CD4-positive, alpha-beta T cell treated with Interleukin-12 subunit alpha and Interleukin-12 subunit beta, for 1 hour (primary cell): ENCODE measurements at regions not wholly inside any gene's neighbourhood (a gene's known extent, or its start where the extent isn't known, plus 50 kb on each side); places are given as distances from the start of the nearest gene placed in this dataset.

Experiments used
- DNase-seq: peaks from one replicate; pipeline ENCODE4 v3.0.0-alpha.2; 2020

GRCh38 chr11:127252321-127252720, 251.8 kb upstream of the KIRREL3 start:
- DNase-seq = no peak

- no peak for DNase-seq
These were observed 249.0 kb upstream of the KIRREL3 start for GRCh38 chr11:127249576-127249975.

DNA sequence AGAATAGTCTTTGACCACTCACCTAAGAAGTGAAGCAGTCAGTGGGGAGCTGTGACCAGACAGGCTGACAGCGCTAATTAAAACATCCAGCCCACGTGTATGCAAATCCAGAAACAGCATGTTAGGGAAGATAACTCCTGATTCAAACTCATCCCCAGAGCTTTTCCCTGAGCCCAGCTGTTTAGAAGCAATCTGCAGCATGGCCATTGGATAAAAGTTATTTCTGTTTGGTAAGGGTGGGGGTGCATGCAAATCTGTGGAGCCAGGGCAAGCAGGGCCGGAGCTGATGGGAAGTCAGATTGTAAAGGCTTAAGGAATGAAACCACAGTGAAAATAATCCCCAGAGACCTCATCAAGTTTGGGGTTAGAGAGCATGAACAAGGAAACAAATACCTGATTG, 247.9 kb upstream of the KIRREL3 start:
- DNase-seq = no peak

- DNase-seq = no peak
These were observed 246.8 kb upstream of the KIRREL3 start for GRCh38 chr11:127247261-127247851.

- no peak for DNase-seq
These were observed 242.1 kb upstream of the KIRREL3 start for GRCh38 chr11:127242676-127243075.

GRCh38 chr11:127238321-127238720, 237.8 kb upstream of the KIRREL3 start:
- DNase-seq = no peak

GRCh38 chr11:127236776-127237175, 236.2 kb upstream of the KIRREL3 start:
- no peak for DNase-seq

GRCh38 chr11:127233998-127234397, 233.4 kb upstream of the KIRREL3 start:
- DNase-seq = no peak

- DNase-seq = no peak
These were observed 229.8 kb upstream of the KIRREL3 start for GRCh38 chr11:127230392-127230791.

DNA sequence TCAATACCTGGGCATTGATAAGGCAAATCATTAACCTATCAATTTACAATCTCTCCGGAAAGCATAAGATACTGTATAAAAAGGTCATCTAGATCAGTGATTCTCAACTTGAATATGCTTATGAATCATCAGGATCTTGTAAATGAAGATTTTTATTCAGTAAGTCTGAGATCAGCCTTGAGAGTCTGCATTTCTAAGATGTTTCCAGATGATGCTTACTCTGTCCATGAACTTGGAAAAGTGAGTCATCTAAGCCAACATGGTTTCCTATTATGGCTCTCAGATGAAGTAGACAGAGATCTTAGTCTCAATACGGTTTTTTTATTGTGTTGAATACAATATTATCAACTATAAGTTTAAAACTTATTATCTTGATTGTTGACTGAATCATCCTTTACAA, 226.4 kb upstream of the KIRREL3 start:
- DNase-seq = no peak

DNA sequence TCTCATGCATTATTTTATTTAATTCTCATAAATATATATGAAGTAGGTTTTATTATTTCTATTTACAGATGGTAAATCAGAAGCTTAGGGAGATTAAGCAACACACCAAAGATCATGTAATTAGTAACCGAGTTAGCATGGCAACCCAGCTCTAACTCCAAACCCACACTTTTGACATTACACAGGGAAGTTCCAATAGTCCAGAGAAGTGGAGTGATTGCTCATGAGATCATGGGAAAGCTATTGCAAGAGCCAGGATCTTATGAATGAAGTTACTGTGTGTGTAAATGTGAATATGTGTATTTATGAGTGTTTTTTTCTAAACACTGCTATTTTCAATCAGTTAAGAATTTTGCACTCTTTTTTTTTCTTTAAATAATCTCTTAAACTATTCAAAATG, 225.8 kb upstream of the KIRREL3 start:
- DNase-seq = no peak

GRCh38 chr11:127225619-127226018, 225.0 kb upstream of the KIRREL3 start:
- DNase-seq = no peak

DNA sequence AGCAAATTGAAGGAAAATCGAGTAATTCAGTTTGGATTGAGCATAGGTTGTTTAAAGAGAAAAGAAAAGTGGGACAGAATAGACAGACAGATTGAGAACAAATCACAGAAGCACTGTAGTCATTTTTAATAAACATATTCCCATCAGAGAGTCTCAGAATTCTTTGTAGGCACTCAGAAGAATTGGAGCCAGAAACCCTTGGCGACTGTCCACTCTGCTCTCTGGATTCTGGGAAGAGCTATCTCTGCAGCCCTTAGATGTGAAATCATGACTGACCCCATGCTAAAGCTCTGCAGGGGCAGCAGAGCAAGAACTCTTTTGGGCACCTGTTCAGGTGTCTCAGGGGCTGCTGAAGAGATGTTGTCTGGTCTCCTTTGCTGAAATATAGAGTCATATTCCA, 223.7 kb upstream of the KIRREL3 start:
- no peak for DNase-seq

- no peak for DNase-seq
These were observed 223.1 kb upstream of the KIRREL3 start for GRCh38 chr11:127223633-127224032.

DNA sequence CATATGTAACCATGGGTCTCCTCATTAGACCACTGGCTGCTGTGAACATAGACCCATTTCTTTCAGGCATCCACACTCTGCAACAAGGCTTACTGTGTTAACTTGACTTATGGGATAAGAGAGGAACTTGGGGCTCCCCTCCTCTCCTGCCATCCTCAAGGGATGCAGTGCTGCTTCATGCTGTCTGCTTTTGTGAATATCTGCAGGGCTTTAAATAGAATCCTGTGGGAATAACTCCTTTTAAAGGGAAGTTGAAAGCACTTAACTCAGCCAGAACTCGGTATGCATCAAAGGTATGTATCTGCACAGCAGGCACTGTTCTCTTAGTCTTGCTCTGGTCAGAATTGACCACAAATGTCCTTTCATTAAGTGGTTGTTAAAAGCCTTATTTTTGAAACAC, 222.5 kb upstream of the KIRREL3 start:
- DNase-seq = no peak

DNA sequence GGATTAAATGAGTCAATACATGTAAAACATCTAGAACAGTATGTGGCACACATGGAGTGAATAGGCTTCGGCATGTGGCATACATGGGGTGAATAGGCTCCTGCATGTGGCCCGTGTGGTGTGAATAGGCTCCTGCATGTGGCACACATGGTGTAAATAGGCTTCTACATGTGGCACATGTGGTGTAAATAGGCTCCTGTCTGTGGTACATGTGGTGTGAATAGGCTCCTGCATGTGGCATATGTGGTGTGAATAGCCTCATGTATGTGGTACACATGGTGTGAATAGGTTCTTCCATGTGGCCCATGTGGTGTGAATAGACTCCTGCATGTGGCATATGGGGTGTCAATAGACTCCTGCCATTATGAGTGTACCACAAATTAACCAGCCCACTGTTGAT, 219.1 kb upstream of the KIRREL3 start:
- no peak for DNase-seq

- DNase-seq = no peak
These were observed 217.7 kb upstream of the KIRREL3 start for GRCh38 chr11:127218275-127218608.

GRCh38 chr11:127217452-127218274, 217.1 kb upstream of the KIRREL3 start:
- DNase-seq = no peak

GRCh38 chr11:127205688-127206217, 205.2 kb upstream of the KIRREL3 start:
- no peak for DNase-seq

- no peak for DNase-seq
These were observed 202.9 kb upstream of the KIRREL3 start for GRCh38 chr11:127203490-127203889.

DNA sequence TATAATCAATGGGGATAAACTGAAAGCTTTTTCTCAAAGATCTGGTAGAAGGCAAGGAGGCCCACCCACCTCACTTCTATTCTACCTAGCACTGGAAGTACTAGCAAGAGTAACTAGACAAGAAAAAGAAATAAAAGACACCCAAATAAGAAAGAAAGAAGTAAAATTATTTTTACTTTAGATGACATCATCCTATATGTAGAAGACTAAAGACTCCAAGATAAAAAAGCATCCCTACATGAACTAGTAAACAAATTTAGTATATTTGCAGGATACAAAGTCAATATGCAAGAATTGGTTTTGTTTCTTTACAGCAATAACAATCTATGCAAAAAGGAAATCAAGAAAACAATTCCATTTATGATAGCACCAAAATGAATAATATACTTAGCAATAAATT, 201.5 kb upstream of the KIRREL3 start:
- no peak for DNase-seq

GRCh38 chr11:127199306-127199801, 198.8 kb upstream of the KIRREL3 start:
- no peak for DNase-seq

DNA sequence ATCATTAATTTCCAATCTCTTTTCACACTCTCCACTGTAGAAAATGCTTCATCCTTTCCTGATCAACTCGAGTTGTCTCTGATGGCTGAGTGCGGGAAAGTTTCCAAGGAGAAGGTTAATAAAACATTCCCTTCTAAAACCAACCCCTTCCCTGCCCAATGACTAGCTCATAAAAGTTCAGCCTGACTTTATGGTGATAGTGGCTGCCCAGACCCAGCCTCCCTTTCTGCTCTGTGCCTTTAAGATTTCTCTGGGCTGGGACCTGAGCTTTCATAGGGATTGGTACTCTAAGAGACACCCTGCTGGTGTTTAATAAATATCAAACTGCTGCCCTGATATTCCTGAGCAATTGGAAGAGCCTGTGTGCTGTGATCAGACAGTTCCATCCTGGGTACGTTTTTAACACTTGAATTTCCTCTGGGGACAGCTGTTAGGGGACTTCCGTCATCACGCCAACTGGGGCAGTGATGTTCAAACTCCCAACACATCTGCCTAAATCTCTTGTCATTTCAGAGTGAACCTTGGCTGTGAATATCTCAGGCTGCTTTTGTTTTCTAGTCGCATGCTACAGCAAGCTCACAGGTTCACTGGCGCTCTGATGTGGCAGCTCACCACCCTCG, 195.0 kb upstream of the KIRREL3 start:
- no peak for DNase-seq

DNA sequence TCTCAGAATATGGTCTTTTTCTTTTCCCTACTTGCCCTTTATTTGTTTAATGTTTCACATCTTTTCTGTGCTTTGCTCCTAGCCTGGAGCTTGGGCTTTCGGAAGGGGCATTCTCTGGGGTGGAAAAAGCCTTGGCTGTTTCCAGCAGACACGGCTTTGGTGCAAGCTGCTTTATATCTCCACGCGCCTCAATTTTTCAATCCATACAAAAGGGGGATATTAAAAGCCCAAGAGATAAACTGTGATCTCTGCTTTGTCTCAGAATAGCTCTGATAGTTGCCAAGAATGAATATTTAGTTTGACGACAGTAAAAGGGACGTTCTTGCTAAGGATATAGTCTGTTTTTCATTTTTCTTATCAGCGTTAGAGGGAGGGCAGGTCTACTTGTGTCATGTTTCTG, 194.0 kb upstream of the KIRREL3 start:
- no peak for DNase-seq
